H9 (cell line): ENCODE measurements at regions not wholly inside any gene's neighbourhood (a gene's known extent, or its start where the extent isn't known, plus 50 kb on each side); places are given as distances from the start of the nearest gene placed in this dataset.

Source experiments
- DNase-seq: peaks from one replicate; pipeline ENCODE4 v3.0.0-alpha.2; 2017
- H2AFZ ChIP-seq: one replicate; pipeline ENCODE4 v1.6.1; 2013; ENCODE audit warnings: mild to moderate bottlenecking, low read length, control low read depth, moderate library complexity
- H2AK5ac ChIP-seq: 2 replicates; pipeline ENCODE4 v1.6.1; 2013; ENCODE audit warnings: low read length, control low read depth, mixed read lengths; ENCODE audit not compliant: insufficient read length
- H2BK120ac ChIP-seq: one replicate; pipeline ENCODE4 v1.6.1; 2013; ENCODE audit warnings: low read depth, mild to moderate bottlenecking, low read length, control low read depth, inconsistent platforms; ENCODE audit not compliant: poor library complexity, severe bottlenecking
- H2BK12ac ChIP-seq: 2 replicates; pipeline ENCODE4 v1.6.1; 2013; ENCODE audit warnings: low read length, control low read depth, mixed read lengths, low read depth; ENCODE audit not compliant: insufficient read length
- H2BK15ac ChIP-seq: 2 replicates; pipeline ENCODE4 v1.6.1; 2013; ENCODE audit warnings: low read depth, low read length, control low read depth
- H2BK20ac ChIP-seq: one replicate; pipeline ENCODE4 v1.6.1; 2013; ENCODE audit warnings: low read depth, mild to moderate bottlenecking, low read length, control low read depth, inconsistent platforms; ENCODE audit not compliant: poor library complexity, severe bottlenecking
- H2BK5ac ChIP-seq: 2 replicates; pipeline ENCODE4 v1.6.1; 2013; ENCODE audit warnings: low read length, control low read depth, mixed read lengths; ENCODE audit not compliant: insufficient read length
- H3K14ac ChIP-seq: 2 replicates; pipeline ENCODE4 v1.6.1; 2013; ENCODE audit warnings: low read length, control low read depth; ENCODE audit not compliant: insufficient read depth
- H3K18ac ChIP-seq: 2 replicates; pipeline ENCODE4 v1.6.1; 2013; ENCODE audit warnings: low read depth, mild to moderate bottlenecking, mixed read lengths, low read length, control low read depth; ENCODE audit not compliant: insufficient read length
- H3K23ac ChIP-seq: 2 replicates; pipeline ENCODE4 v1.6.1; 2013; ENCODE audit warnings: low read length, control low read depth, mixed read lengths, low read depth; ENCODE audit not compliant: insufficient read length
- H3K23me2 ChIP-seq: 2 replicates; pipeline ENCODE4 v1.6.1; 2013; ENCODE audit warnings: low read depth, mild to moderate bottlenecking, mixed read lengths, low read length, control low read depth; ENCODE audit not compliant: insufficient read length, poor library complexity, severe bottlenecking
- H3K27ac ChIP-seq: 2 replicates; pipeline ENCODE4 v1.5.1; 2013; ENCODE audit warnings: low read length, control low read depth, mixed read lengths, low read depth; ENCODE audit not compliant: insufficient read length
- H3K27me3 ChIP-seq: 2 replicates; pipeline ENCODE4 v1.6.1; 2013; ENCODE audit warnings: low read length, control low read depth, inconsistent platforms; ENCODE audit not compliant: insufficient read depth
- H3K4ac ChIP-seq: 2 replicates; pipeline ENCODE4 v1.6.1; 2013; ENCODE audit warnings: low read depth, mild to moderate bottlenecking, control low read depth, inconsistent platforms, low read length, moderate library complexity
- H3K4me1 ChIP-seq: 2 replicates; pipeline ENCODE4 v1.6.1; 2013; ENCODE audit warnings: low read length, control low read depth, inconsistent platforms; ENCODE audit not compliant: insufficient read depth
- H3K4me2 ChIP-seq: 2 replicates; pipeline ENCODE4 v1.6.1; 2013; ENCODE audit warnings: low read length, control low read depth, mixed read lengths; ENCODE audit not compliant: insufficient read length, insufficient read depth
- H3K56ac ChIP-seq: 2 replicates; pipeline ENCODE4 v1.6.1; 2013; ENCODE audit warnings: low read depth, mild to moderate bottlenecking, mixed read lengths, low read length, control low read depth; ENCODE audit not compliant: insufficient read length
- H3K79me1 ChIP-seq: 2 replicates; pipeline ENCODE4 v1.6.1; 2013; ENCODE audit warnings: low read depth, mild to moderate bottlenecking, moderate library complexity, low read length, control low read depth, inconsistent platforms; ENCODE audit not compliant: insufficient read depth, poor library complexity, severe bottlenecking
- H3K79me2 ChIP-seq: 2 replicates; pipeline ENCODE4 v1.6.1; 2013; ENCODE audit warnings: low read length, control low read depth, inconsistent platforms; ENCODE audit not compliant: insufficient read depth
- H3K9ac ChIP-seq: 2 replicates; pipeline ENCODE4 v1.6.1; 2013; ENCODE audit warnings: low read length, control low read depth, mixed read lengths; ENCODE audit not compliant: insufficient read length; ENCODE audit errors: extremely low read depth
- H3K9me3 ChIP-seq: one replicate; pipeline ENCODE4 v1.6.1; 2013; ENCODE audit warnings: low read depth, low read length, inconsistent platforms; ENCODE audit not compliant: control insufficient read depth
- H3T11ph ChIP-seq: one replicate; pipeline ENCODE4 v1.6.1; 2013; ENCODE audit warnings: mild to moderate bottlenecking, low read length, control low read depth, inconsistent platforms
- H4K20me1 ChIP-seq: one replicate; pipeline ENCODE4 v1.6.1; 2013; ENCODE audit not compliant: control insufficient read depth, insufficient read length, insufficient read depth
- H4K5ac ChIP-seq: 2 replicates; pipeline ENCODE4 v1.6.1; 2013; ENCODE audit warnings: low read depth, mild to moderate bottlenecking, mixed read lengths, low read length, control low read depth; ENCODE audit not compliant: insufficient read length
- H4K8ac ChIP-seq: replicated peaks from 2 replicates; pipeline ENCODE4 v1.6.1; 2013; ENCODE audit warnings: low read length, control low read depth, mixed read lengths, low read depth; ENCODE audit not compliant: insufficient read length
- H4K91ac ChIP-seq: 2 replicates; pipeline ENCODE4 v1.6.1; 2013; ENCODE audit warnings: low read depth, mild to moderate bottlenecking, moderate library complexity, mixed read lengths, low read length, control low read depth; ENCODE audit not compliant: insufficient read length
- H3K27ac Mint-ChIP-seq, 3 experiments: 2 replicates in 2 of 3; 3 replicates in 1 of 3; pipeline ENCODE4 v1.8.0; 2020 to 2021; ENCODE audit warnings: mixed read lengths in 3 of 3, mild to moderate bottlenecking in 1 of 3, moderate library complexity in 1 of 3
- H3K27me3 Mint-ChIP-seq: 2 replicates; pipeline ENCODE4 v1.8.0; 2021; ENCODE audit warnings: low read depth, mild to moderate bottlenecking, moderate library complexity, mixed read lengths
- H3K36me3 Mint-ChIP-seq, 3 experiments: 2 replicates in 2 of 3; 3 replicates in 1 of 3; pipeline ENCODE4 v1.8.0; 2020 to 2021; ENCODE audit warnings: low read depth in 3 of 3, mixed read lengths in 3 of 3; ENCODE audit not compliant: insufficient read depth in 1 of 3
- H3K4me1 Mint-ChIP-seq, 2 experiments: 2 replicates each; pipeline ENCODE4 v1.8.0; 2020; ENCODE audit warnings: mixed read lengths in 2 of 2
- H3K4me3 Mint-ChIP-seq, 2 experiments: 2 replicates in 1 of 2; 3 replicates in 1 of 2; pipeline ENCODE4 v1.8.0; 2020 to 2021; ENCODE audit warnings: mild to moderate bottlenecking in 2 of 2, mixed read lengths in 2 of 2, moderate library complexity in 1 of 2
- H3K9me3 Mint-ChIP-seq, 2 experiments: 2 replicates in 1 of 2; 3 replicates in 1 of 2; pipeline ENCODE4 v1.8.0; 2020; ENCODE audit warnings: mild to moderate bottlenecking in 2 of 2, mixed read lengths in 2 of 2, moderate library complexity in 1 of 2
- WGBS: extraction: QIAGEN DNeasy Blood & Tissue Kit; methylation state at CpG from one replicate; pipeline ENCODE4 v1.1.7; 2013; ENCODE audit warnings: missing lambda C conversion rate, low lambda C conversion rate, mixed read lengths; ENCODE audit not compliant: insufficient read length; ENCODE audit errors: extremely low coverage; 5-methylcytosine and 5-hydroxymethylcytosine counted together
- TF ChIP-seq, protein P1 (sequence below): fragments of 200-600 bp; sonication (generic); conservative IDR thresholded peaks from 3 replicates; pipeline ENCODE4 v1.8.0; 2021; ENCODE audit warnings: antibody characterized with exemption, mild to moderate bottlenecking

DNA sequence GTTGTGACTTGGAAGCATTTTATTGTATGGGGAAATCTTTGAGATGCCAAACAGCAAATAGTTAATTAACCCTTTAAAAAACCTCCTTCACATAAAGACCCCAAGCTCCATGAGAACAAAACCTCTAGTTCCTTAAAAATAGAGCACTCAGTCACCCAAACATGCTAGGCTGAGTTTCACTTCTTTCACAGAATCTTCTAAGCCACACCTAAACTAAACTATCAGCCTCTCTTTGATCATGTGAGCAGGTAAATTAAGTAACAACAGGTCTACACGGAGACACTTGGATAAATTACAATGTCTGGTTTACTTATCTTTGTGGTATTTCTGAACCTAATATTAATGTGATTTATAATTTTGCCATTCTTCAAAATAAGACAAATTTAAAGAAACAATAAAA lies 205.2 kb upstream of the MARCKS start:
- no peaks in the 10 kb centered on the region; the same call in 1 of the 2 replicates for H3K27me3 Mint-ChIP-seq
- Histone ChIP-seq H3K79me2 (no peaks in the 10 kb centered on the region), H3K9me3 (no peaks in the 10 kb centered on the region), H3K9ac (no peak overlapping the region), H3K23me2 (no peaks in the 10 kb centered on the region), H4K8ac (no peak overlapping the region), H3K4me2 (no peak overlapping the region), H2AK5ac (no peak overlapping the region), H3K27me3 (no peaks in the 10 kb centered on the region), H3K79me1 (no peaks in the 10 kb centered on the region), H2BK12ac (no peak overlapping the region), H4K20me1 (no peaks in the 10 kb centered on the region), H3K18ac (no peak overlapping the region), H2BK120ac (no peak overlapping the region), H2AFZ (no peak overlapping the region), H4K5ac (no peak overlapping the region), H2BK20ac (no peak overlapping the region), H2BK15ac (no peak overlapping the region), H3K4ac (no peak overlapping the region), H3T11ph (no peak overlapping the region), H3K56ac (no peak overlapping the region), H2BK5ac (no peak overlapping the region), H3K4me1 (no peaks in the 10 kb centered on the region; the same call in 1 of the 2 replicates), H3K27ac (no peak overlapping the region), H3K14ac (no peak overlapping the region), H3K23ac (no peak overlapping the region), H4K91ac (no peak overlapping the region)
- H3K4me1 Mint-ChIP-seq: peaks cover 20 to 21% of the 10 kb centered on the region in 2 experiments
- no peak overlapping the region for H3K4me3 Mint-ChIP-seq
- no CpG with 5 or more reads among the region's 1 CpG for WGBS
- H3K27ac Mint-ChIP-seq: no peak overlapping the region
- no peaks in the 10 kb centered on the region for H3K36me3 Mint-ChIP-seq
- no peak for DNase-seq
- TF ChIP-seq, protein P1, sequence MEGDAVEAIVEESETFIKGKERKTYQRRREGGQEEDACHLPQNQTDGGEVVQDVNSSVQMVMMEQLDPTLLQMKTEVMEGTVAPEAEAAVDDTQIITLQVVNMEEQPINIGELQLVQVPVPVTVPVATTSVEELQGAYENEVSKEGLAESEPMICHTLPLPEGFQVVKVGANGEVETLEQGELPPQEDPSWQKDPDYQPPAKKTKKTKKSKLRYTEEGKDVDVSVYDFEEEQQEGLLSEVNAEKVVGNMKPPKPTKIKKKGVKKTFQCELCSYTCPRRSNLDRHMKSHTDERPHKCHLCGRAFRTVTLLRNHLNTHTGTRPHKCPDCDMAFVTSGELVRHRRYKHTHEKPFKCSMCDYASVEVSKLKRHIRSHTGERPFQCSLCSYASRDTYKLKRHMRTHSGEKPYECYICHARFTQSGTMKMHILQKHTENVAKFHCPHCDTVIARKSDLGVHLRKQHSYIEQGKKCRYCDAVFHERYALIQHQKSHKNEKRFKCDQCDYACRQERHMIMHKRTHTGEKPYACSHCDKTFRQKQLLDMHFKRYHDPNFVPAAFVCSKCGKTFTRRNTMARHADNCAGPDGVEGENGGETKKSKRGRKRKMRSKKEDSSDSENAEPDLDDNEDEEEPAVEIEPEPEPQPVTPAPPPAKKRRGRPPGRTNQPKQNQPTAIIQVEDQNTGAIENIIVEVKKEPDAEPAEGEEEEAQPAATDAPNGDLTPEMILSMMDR: no peak
- no peaks in the 10 kb centered on the region for H3K9me3 Mint-ChIP-seq
